Heart right ventricle (tissue), 16 donors: ENCODE measurements at regions not wholly inside any gene's neighbourhood (a gene's known extent, or its start where the extent isn't known, plus 50 kb on each side); places are given as distances from the start of the nearest gene placed in this dataset.
"Not testable (repeated sequence)": the region's sequence is repeated elsewhere in the genome, so short reads cannot be mapped to it uniquely, and the experiment has no call there.

Experiments
- ATAC-seq, 8 donors: fragments of 200-7000 bp; cut with Tn5 transposase; one replicate each; pipeline ENCODE4 v1.9.1; 2020; ENCODE audit warnings: mild to moderate bottlenecking in 8 of 8, moderate library complexity in 8 of 8, moderate number of reproducible peaks in 1 of 8
- DNase-seq, 2 donors: peaks; one replicate each; pipeline ENCODE4 v3.0.0-alpha.2; 2020
- H3K27ac ChIP-seq, 10 donors: fragments of 200-600 bp; sonication (generic) in 2 of 10; one replicate each; pipeline versions ENCODE4 v1.5.0 to v1.8.0; 2020 to 2022; ENCODE audit warnings: mild to moderate bottlenecking in 3 of 10
- H3K27me3 ChIP-seq, 7 donors: fragments of 200-600 bp; one replicate each; pipeline ENCODE4 v1.8.0; 2021 to 2022; ENCODE audit warnings: mild to moderate bottlenecking in 2 of 7
- H3K36me3 ChIP-seq, 9 donors: fragments of 200-600 bp; sonication (generic) in 1 of 9; one replicate each; pipeline versions ENCODE4 v1.5.0 to v1.8.0; 2020 to 2022; ENCODE audit warnings: mild to moderate bottlenecking in 2 of 9
- H3K4me1 ChIP-seq, 9 donors: fragments of 200-600 bp; sonication (generic) in 1 of 9; one replicate each; pipeline versions ENCODE4 v1.5.0 to v1.8.0; 2020 to 2022; ENCODE audit warnings: mild to moderate bottlenecking in 4 of 9
- H3K4me3 ChIP-seq, 10 donors: fragments of 200-600 bp; sonication (generic) in 2 of 10; one replicate each; pipeline versions ENCODE4 v1.5.0 to v1.8.0; 2020 to 2022; ENCODE audit warnings: mild to moderate bottlenecking in 7 of 10, moderate library complexity in 2 of 10
- H3K9me3 ChIP-seq, 11 donors: fragments of 200-600 bp in 10 of 11; sonication (generic) in 2 of 11; one replicate each; pipeline versions ENCODE4 v1.5.0 to v1.8.0; 2013 to 2022; ENCODE audit warnings: mild to moderate bottlenecking in 2 of 11, control low read depth in 1 of 11, moderate library complexity in 1 of 11
- WGBS, 2 donors: extraction: QIAGEN DNeasy Blood & Tissue Kit; methylation state at CpG; one replicate each; pipeline ENCODE4 v1.1.7; 2013; ENCODE audit warnings: inconsistent platforms in 1 of 2; 5-methylcytosine and 5-hydroxymethylcytosine counted together
- intact Hi-C, 10 donors: fragments of 100-400 bp; cut with DNase I; formaldehyde crosslinking; loops; one replicate each; pipeline versions ENCODE4 v1.11.1 to v1.14.2; 2022
- TF ChIP-seq, protein P1 (sequence below), 9 donors: fragments of 200-600 bp; sonication (generic) in 2 of 9; IDR thresholded peaks; one replicate each; pipeline versions ENCODE4 v1.5.0 to v1.8.0; 2021 to 2022; ENCODE audit warnings: antibody characterized with exemption in 9 of 9, mild to moderate bottlenecking in 5 of 9, moderate library complexity in 1 of 9
- donor health status: Arrhythmogenic right ventricular cardiomyopathy.
- donor health status: ischemic (EF 13 %, LVEDD 7.1; RV severe dilation, severe dysfunction).
- donor health status: healthy with polysubstance abuse.
- donor health status: DM: no; HTN: yes; CAD: no.
- donor health status: DM: no; HTN: no; CAD: no.
- donor health status: ischemic (EF 25% LVEDD 6.9; RV normal size, moderate dysfunction).
- donor health status: ischemic (EF 25% LVEDD 5.7; RV mildly dilated, moderate dysfunction).
- donor health status: healthy.
- donor health status: DM: yes; HTN: yes; CAD: no.
- donor health status: Ischemic cardiomyopathy.
- donor health status: ischemic (EF 35%, LVEDD 5.7; RV mildly dilated, moderate dysfunction).
- donor health status: nonischemic (EF 11% LVEDD 7.7; RV severe dilation, severe dysfunction).
- donor health status: DM: yes; HTN: yes; CAD: no.
- donor health status: PGD.
- donor health status: ischemic (EF 29% LVEDD 5.4; RV normal size, mild dysfunction).
- donor health status: nonischemic (EF 23%, LVEDD 6.1; RV moderate dilation, normal function).

DNA sequence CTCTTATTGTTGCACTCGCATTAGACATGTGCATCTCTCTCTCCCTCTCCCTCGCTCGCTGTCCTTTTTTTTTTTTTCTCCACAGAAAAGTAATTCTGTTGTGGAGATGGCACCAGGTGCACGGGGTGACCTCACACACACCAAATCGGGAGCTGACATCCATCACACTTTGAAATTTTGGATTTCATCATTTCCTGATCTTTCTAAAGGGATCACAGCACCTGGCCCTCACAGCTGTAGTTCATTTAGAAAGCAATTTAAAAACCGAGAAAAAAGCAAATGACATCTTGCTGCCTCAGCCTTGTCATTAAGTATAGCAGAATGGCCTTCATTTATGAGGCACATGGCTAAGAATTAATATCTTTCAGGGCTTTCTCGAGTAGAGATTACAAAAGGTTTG lies 717.2 kb downstream of the RNF144A start:
- ATAC-seq (no peak), DNase-seq (no peak)
- intact Hi-C loops: no loop called here
- Histone ChIP-seq H3K36me3 (no peaks in the 10 kb centered on the region), H3K27me3 (peaks cover 0 to 12% (median 2%) of the 10 kb centered on the region in 7 donors), H3K4me3 (no peak overlapping the region), H3K4me1 (no peaks in the 10 kb centered on the region), H3K9me3 (no peaks in the 10 kb centered on the region), H3K27ac (no peak overlapping the region)
- TF ChIP-seq, protein P1, sequence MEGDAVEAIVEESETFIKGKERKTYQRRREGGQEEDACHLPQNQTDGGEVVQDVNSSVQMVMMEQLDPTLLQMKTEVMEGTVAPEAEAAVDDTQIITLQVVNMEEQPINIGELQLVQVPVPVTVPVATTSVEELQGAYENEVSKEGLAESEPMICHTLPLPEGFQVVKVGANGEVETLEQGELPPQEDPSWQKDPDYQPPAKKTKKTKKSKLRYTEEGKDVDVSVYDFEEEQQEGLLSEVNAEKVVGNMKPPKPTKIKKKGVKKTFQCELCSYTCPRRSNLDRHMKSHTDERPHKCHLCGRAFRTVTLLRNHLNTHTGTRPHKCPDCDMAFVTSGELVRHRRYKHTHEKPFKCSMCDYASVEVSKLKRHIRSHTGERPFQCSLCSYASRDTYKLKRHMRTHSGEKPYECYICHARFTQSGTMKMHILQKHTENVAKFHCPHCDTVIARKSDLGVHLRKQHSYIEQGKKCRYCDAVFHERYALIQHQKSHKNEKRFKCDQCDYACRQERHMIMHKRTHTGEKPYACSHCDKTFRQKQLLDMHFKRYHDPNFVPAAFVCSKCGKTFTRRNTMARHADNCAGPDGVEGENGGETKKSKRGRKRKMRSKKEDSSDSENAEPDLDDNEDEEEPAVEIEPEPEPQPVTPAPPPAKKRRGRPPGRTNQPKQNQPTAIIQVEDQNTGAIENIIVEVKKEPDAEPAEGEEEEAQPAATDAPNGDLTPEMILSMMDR (IDR thresholded peaks at IDR 0.05): no peak
- WGBS, 2 donors: 57 to 69% methylated on average over 7 of the region's 7 CpGs

DNA sequence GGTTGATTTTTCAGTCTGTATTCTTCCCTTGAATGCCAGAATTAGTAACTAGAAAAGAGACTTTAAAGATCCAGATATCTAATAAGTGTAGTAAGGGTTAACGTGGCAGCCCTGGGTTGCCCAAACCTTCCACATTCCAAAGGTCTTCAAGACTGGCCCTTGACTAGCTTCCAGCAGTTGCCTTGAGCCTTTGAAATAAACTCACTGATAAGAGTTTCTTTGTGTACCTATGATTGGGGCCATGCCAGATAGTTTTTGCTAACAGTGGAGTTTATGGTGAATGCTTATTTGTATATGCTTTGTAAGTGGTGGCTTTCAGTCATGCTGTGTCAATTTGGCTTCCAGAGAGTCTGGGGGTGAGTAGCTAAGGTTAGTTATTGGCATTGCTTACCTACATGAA lies 722.3 kb downstream of the RNF144A start:
- TF ChIP-seq, protein P1 (IDR thresholded peaks at IDR 0.05): no peak
- DNase-seq: no peak
- intact Hi-C loops: no loop called here
- Histone ChIP-seq H3K9me3 (peaks cover 0 to 17% (median 5%) of the 10 kb centered on the region in 11 donors), H3K4me3 (no peak overlapping the region), H3K4me1 (no peaks in the 10 kb centered on the region), H3K36me3 (no peaks in the 10 kb centered on the region), H3K27me3 (peaks cover 0 to 10% (median 0%) of the 10 kb centered on the region in 7 donors), H3K27ac (no peak overlapping the region)
- no peak for ATAC-seq
- WGBS, 2 donors: 79 to 89% methylated on average over 1 of the region's 1 CpG

DNA sequence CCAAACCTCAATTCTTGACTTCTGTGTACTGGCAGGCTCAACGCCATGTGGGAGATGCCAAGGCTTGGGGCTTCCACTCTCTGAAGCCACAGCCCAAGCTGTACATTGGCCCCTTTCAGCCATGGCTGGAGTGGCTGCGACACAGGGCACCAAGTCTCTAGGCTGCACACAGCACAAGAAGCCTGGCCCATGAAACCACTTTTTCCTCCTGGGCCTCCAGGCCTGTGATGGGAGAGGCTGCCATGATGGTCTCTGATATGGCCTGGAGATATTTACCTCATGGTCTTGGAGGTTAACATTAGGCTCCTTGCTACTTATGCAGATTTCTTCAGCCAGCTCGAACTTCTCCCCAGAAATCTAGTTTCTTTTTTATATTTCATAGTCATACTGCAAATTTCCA lies 724.1 kb downstream of the RNF144A start:
- H3K4me3 ChIP-seq, intact Hi-C loops, H3K4me1 ChIP-seq, ATAC-seq, H3K36me3 ChIP-seq, DNase-seq, H3K27ac ChIP-seq, H3K27me3 ChIP-seq: not testable (repeated sequence)
- peaks cover 0 to 17% (median 5%) of the 10 kb centered on the region in 11 donors for H3K9me3 ChIP-seq
- 80 to 91% methylated on average over 3 of the region's 3 CpGs for WGBS, 2 donors

DNA sequence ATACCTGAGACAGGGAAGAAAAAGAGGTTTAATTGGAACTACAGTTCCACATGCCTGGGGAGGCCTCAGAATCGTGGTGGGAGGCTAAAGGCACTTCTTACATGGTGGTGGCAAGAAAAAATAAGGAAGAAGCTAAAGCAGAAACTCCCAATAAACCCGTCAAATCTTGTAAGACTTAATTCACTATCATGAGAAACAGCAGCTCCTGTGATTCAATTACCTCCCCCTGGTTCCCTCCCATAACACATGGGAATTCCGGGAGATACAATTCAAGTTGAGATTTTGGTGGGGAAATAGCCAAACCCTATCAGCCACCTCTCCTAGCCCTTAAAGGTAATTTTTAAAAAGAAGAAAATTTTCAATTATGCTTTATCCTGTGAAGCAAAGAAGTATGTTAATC lies 728.8 kb downstream of the RNF144A start:
- 72% methylated on average over 3 of the region's 3 CpGs for WGBS, 2 donors
- ATAC-seq (no peak), DNase-seq (no peak)
- no peak overlapping the region for H3K27ac ChIP-seq
- intact Hi-C loops: no loop called here
- H3K4me1 ChIP-seq: no peaks in the 10 kb centered on the region
- TF ChIP-seq, protein P1 (IDR thresholded peaks at IDR 0.05): no peak
- H3K4me3 ChIP-seq: no peak overlapping the region
- peaks cover 0 to 13% (median 5%) of the 10 kb centered on the region in 11 donors for H3K9me3 ChIP-seq
- no peaks in the 10 kb centered on the region for H3K36me3 ChIP-seq
- no peaks in the 10 kb centered on the region for H3K27me3 ChIP-seq

DNA sequence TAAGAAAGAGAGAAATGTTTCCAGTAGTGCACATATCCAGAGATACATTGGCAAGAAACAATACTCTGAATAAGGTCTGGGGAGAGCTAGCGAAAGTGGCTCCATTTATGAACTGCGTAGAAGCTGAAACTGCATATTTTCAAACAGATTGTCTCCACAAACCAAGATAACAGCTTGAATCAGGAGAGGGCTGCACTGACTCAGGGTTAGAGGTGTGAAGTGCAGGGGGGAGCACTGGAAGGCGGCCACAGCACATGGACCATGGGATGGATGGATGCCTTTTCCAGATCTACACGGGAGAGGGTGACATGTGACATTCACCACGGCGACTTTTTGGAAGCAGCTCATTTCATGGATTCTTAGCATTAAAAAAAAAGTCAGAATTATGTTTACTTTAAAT lies 729.4 kb downstream of the RNF144A start:
- H3K27me3 ChIP-seq: no peaks in the 10 kb centered on the region
- intact Hi-C loops: no loop called here
- 60 to 70% methylated on average over 6 of the region's 6 CpGs for WGBS, 2 donors

More for the DNA sequence above, 729.4 kb downstream of the RNF144A start:
- H3K9me3 ChIP-seq: peaks cover 0 to 6% (median 1%) of the 10 kb centered on the region in 11 donors
- H3K36me3 ChIP-seq: no peaks in the 10 kb centered on the region
- DNase-seq: no peak
- no peaks in the 10 kb centered on the region for H3K4me1 ChIP-seq
- ATAC-seq: no peak
- no peak overlapping the region for H3K4me3 ChIP-seq
- TF ChIP-seq, protein P1 (IDR thresholded peaks at IDR 0.05): no peak
- no peak overlapping the region for H3K27ac ChIP-seq
